Inflammatory macrophage treated with lipopolysaccharide for 4 hours (primary cell): ENCODE measurements at regions not wholly inside any gene's neighbourhood (a gene's known extent, or its start where the extent isn't known, plus 50 kb on each side); places are given as distances from the start of the nearest gene placed in this dataset.
"Not testable (repeated sequence)": the region's sequence is repeated elsewhere in the genome, so short reads cannot be mapped to it uniquely, and the experiment has no call there.

Experiments
- DNase-seq: peaks from one replicate; pipeline ENCODE4 v3.0.0-alpha.2; 2020

- DNase-seq = no peak
Measured at GRCh38 chr9:75462866-75463265, 374.6 kb downstream of the OSTF1 start.

- no peak for DNase-seq
Measured at GRCh38 chr9:75463871-75464270, 375.6 kb downstream of the OSTF1 start.

- DNase-seq = no peak
Measured at GRCh38 chr9:75464726-75465125, 376.4 kb downstream of the OSTF1 start.

GRCh38 chr9:75467142-75467541 is 378.8 kb downstream of the OSTF1 start:
- no peak for DNase-seq

GRCh38 chr9:75471549-75472114 is 383.3 kb downstream of the OSTF1 start:
- DNase-seq = no peak

- DNase-seq = no peak
Measured at GRCh38 chr9:75482566-75482965, 394.3 kb downstream of the OSTF1 start.

GRCh38 chr9:75483636-75484035 is 395.3 kb downstream of the OSTF1 start:
- no peak for DNase-seq

GRCh38 chr9:75487856-75488718 is 399.8 kb downstream of the OSTF1 start:
- no peak for DNase-seq

- no peak for DNase-seq
Measured at GRCh38 chr9:75488719-75489110, 400.4 kb downstream of the OSTF1 start.

- DNase-seq = no peak
Measured at GRCh38 chr9:75490326-75490725, 400.1 kb upstream of the PCSK5 start.

GRCh38 chr9:75491533-75491932 is 398.9 kb upstream of the PCSK5 start:
- peak; percentile 31 for DNase-seq

GRCh38 chr9:75499812-75500211 is 390.7 kb upstream of the PCSK5 start:
- DNase-seq = peak; percentile 56

- DNase-seq = peak; percentile 44
Measured at GRCh38 chr9:75500479-75500878, 390.0 kb upstream of the PCSK5 start.

GRCh38 chr9:75500940-75501339 is 389.5 kb upstream of the PCSK5 start:
- not testable (repeated sequence) for DNase-seq

- peak; percentile 21 for DNase-seq
Measured at GRCh38 chr9:75504721-75505120, 385.8 kb upstream of the PCSK5 start.

GRCh38 chr9:75505654-75506053 is 384.8 kb upstream of the PCSK5 start:
- peak; percentile 63 for DNase-seq

- DNase-seq = no peak
Measured at GRCh38 chr9:75529463-75529862, 361.0 kb upstream of the PCSK5 start.

GRCh38 chr9:75531588-75531987 is 358.9 kb upstream of the PCSK5 start:
- no peak for DNase-seq

- DNase-seq = no peak
Measured at GRCh38 chr9:75532233-75533050, 358.0 kb upstream of the PCSK5 start.

GRCh38 chr9:75539523-75539922 is 350.9 kb upstream of the PCSK5 start:
- no peak for DNase-seq

GRCh38 chr9:75540185-75540584 is 350.3 kb upstream of the PCSK5 start:
- no peak for DNase-seq

GRCh38 chr9:75541734-75542133 is 348.7 kb upstream of the PCSK5 start:
- DNase-seq = no peak

- no peak for DNase-seq
Measured at GRCh38 chr9:75544815-75545214, 345.7 kb upstream of the PCSK5 start.

GRCh38 chr9:75545287-75545686 is 345.2 kb upstream of the PCSK5 start:
- DNase-seq = no peak
